AG04449 (cell line): ENCODE measurements at regions not wholly inside any gene's neighbourhood (a gene's known extent, or its start where the extent isn't known, plus 50 kb on each side); places are given as distances from the start of the nearest gene placed in this dataset.

Experiments used
- CTCF ChIA-PET: fragments of 350-600 bp; formaldehyde crosslinking; extraction: SDS; loops from one replicate; lab custom pipeline; 2021; ENCODE audit warnings: antibody characterized with exemption; lab: Yijun Ruan, JAX
- POLR2A ChIA-PET: fragments of 400-600, 350-600 bp; formaldehyde crosslinking; extraction: SDS; loops from one replicate; lab custom pipeline; 2020; ENCODE audit warnings: antibody characterized with exemption, inconsistent platforms; lab: Yijun Ruan, JAX
- DNase-seq: peaks from one replicate; pipeline ENCODE4 v3.0.0-alpha.2; 2010; ENCODE audit warnings: low read depth, low spot score
- H3K4me3 ChIP-seq: 2 replicates; pipeline ENCODE4 v1.5.1; 2011; ENCODE audit warnings: low read depth, mild to moderate bottlenecking, control low read depth, low read length
- TF ChIP-seq, protein P1 (sequence below): IDR thresholded peaks from one replicate; pipeline ENCODE4 v1.5.1; 2011; ENCODE audit warnings: mild to moderate bottlenecking, moderate library complexity, low read length, control low read depth, inconsistent platforms; ENCODE audit not compliant: insufficient read depth; ENCODE audit errors: missing control alignments

DNA sequence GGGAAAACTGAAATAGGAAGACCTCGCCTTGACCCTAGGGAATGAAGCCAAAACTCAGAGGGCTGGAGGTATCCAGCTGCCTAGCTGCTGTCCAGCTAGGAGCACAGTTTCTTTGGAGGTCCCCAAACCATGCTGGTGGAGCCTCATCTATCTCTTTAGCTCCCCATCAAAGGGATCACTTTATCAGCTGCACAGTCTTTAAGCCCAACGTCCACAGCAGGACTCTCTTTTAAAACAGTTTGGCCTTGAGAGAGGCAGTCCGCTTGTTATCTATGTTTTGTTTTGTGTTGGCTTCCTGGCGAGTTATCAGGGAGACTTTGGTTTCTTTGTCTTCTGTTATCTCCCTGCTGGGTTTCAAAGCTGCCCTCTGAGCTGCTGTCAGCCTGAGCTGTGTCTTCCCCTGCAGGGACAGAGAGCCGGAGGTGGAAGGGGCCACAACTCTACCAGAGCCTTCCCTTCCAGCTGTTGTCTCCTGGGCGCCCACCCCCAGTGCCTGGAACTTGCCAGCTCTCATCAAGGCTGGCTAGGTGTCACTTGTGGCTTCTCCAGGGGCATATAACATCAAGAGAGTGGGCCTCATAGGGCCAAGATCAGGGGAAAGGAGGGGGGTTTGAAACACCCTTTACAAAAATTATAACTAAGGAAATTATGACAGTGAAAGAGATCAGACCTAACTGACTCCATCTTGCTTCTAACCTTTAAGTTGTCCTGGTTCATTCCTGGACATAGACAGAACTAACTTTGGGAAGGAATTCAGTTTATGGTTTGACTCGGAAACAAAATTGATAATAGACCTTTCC is 61.4 kb upstream of the C15orf39 start:
- TF ChIP-seq, protein P1, sequence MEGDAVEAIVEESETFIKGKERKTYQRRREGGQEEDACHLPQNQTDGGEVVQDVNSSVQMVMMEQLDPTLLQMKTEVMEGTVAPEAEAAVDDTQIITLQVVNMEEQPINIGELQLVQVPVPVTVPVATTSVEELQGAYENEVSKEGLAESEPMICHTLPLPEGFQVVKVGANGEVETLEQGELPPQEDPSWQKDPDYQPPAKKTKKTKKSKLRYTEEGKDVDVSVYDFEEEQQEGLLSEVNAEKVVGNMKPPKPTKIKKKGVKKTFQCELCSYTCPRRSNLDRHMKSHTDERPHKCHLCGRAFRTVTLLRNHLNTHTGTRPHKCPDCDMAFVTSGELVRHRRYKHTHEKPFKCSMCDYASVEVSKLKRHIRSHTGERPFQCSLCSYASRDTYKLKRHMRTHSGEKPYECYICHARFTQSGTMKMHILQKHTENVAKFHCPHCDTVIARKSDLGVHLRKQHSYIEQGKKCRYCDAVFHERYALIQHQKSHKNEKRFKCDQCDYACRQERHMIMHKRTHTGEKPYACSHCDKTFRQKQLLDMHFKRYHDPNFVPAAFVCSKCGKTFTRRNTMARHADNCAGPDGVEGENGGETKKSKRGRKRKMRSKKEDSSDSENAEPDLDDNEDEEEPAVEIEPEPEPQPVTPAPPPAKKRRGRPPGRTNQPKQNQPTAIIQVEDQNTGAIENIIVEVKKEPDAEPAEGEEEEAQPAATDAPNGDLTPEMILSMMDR, result no peak
- DNase-seq, result no peak
- no peak overlapping the region for H3K4me3 ChIP-seq
- ChIA-PET CTCF (interaction anchor here (1.3 kb wide), 1 partner anchor 11 kb away, joined by 4 read pairs; no protein-coding TSS in a partner anchor), POLR2A (no interaction called here)

DNA sequence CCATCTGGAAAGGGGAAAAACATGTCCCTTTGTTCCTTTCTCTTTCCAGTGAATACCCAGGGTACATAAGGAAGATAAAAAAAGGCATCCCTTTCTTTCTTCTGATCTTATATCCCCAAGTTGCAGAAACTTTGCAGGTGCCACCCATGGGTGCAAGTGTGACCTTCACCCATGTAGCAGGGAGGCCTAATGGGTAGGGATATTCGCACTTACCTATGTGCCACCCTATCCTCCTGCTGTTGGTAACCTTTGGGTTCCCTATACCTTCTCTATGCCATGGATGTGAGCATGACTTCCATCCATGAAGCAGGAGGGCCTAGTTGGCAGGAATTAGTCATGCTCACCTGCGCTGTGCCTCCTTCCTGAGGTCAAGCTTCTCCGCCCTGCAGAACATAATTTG is 59.2 kb upstream of the C15orf39 start:
- POLR2A ChIA-PET, result no interaction called here
- H3K4me3 ChIP-seq, result no peak overlapping the region
- CTCF ChIA-PET, result no interaction called here
- DNase-seq, result no peak
- TF ChIP-seq, protein P1, result no peak

GRCh38 chr15:75143738-75144334 is 57.8 kb upstream of the C15orf39 start:
- TF ChIP-seq, protein P1, result no peak
- POLR2A ChIA-PET, result no interaction called here
- DNase-seq, result no peak
- CTCF ChIA-PET, result no interaction called here
- no peak overlapping the region for H3K4me3 ChIP-seq

DNA sequence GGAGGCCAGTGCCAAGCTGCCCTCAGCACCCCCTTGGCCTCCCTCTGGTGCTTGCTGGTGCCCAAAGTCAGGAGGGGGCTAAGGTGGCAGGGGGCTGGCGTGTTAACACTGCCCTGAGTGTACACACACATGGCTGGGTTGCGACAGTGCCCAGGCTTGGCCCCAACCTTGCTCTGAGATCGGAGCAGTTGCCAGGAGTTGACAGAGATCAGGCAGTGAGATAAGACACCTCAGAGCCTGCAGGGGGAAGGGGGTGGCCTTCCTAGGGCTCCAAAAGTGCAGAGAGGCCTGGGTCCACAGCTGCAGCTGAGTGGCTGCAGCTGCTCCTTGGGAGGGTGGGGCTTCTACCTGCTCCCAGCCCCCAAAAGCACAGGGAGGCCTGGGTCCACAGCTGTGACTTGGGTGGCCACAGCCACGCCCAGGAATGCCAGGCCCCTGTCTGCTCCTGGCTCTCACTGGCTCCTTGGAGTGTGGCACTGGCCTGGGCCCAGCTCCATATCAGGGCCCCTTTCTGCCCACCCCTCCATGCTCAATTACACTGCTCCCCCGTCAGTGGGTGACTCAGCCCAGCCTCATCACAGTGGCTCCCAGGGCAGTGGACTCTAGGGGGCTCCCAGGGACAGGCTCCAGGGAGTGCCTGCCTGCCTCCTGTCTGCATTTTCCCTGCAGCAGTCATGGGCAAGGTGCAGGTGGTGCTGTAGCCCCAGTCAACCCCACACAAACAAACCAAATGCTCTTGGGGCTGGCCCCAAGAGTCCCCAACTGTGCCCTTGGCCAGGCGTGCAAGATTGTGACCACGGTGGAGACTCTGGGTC is 56.4 kb upstream of the C15orf39 start:
- no peak for DNase-seq
- no peak overlapping the region for H3K4me3 ChIP-seq
- TF ChIP-seq, protein P1, result no peak
- POLR2A ChIA-PET, result no interaction called here
- CTCF ChIA-PET, result no interaction called here

- POLR2A ChIA-PET, result no interaction called here
- no peak overlapping the region for H3K4me3 ChIP-seq
- CTCF ChIA-PET, result interaction anchor here (1.1 kb wide), 1 partner anchor 105 kb away, joined by 4 read pairs; no protein-coding TSS in a partner anchor
- no peak for DNase-seq
- TF ChIP-seq, protein P1, result no peak
Measured at GRCh38 chr15:75148280-75148679, 53.4 kb upstream of the C15orf39 start.
